Stimulated activated CD8-positive, alpha-beta memory T cell treated with anti-CD3 and anti-CD28 coated beads, Interleukin-7, amount 100 ng/mL, for 48 hours (primary cell): ENCODE measurements at regions not wholly inside any gene's neighbourhood (a gene's known extent, or its start where the extent isn't known, plus 50 kb on each side); places are given as distances from the start of the nearest gene placed in this dataset.
A peak's percentile ranks its signal among the peaks of the same experiment; 100 is the strongest.
"Not testable (repeated sequence)": the region's sequence is repeated elsewhere in the genome, so short reads cannot be mapped to it uniquely, and the experiment has no call there.

Source experiments
- DNase-seq, 2 donors: peaks; one replicate each; pipeline ENCODE4 v3.0.0-alpha.2; 2020; ENCODE audit warnings: low read depth in 1 of 2; ENCODE audit errors: extremely low read depth in 1 of 2

DNA sequence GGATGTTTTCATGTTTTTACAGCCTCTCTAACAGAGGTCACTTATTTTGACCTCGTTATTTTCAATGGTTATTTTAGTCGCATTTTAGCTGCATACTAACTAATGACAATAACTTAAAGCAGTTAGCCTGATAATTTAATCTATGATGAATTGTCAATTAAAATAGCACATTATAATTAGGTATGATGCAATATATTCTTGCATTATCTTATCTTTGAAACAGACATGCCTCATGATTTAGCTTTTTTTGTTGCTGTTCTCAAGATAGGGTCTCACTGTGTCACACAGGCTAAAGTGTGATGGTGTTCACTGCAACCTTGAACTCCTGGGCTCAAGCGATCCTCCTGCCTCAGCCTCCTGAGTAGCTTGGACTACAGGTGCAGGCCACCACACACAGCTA lies 126.4 kb downstream of the KBTBD2 start:
- DNase-seq = no peak

DNA sequence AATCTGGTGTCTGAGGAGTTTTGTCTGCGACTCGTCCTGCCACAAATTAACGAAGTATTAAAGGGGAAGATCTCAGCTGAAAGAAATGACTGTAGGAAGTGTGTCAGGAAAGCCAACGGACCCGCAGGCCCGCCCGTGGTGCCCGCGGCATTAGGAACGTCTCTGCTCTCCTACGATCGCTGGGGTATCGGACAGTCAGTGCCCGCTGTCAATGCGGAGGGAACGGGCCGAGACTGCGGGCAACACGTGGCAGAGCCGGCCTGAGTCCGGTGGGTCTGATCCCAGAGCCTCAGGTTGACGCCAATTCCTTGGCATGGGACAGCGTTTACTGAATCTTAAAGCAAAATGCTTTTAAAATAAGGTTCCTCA lies 128.7 kb downstream of the KBTBD2 start:
- DNase-seq = no peak

DNA sequence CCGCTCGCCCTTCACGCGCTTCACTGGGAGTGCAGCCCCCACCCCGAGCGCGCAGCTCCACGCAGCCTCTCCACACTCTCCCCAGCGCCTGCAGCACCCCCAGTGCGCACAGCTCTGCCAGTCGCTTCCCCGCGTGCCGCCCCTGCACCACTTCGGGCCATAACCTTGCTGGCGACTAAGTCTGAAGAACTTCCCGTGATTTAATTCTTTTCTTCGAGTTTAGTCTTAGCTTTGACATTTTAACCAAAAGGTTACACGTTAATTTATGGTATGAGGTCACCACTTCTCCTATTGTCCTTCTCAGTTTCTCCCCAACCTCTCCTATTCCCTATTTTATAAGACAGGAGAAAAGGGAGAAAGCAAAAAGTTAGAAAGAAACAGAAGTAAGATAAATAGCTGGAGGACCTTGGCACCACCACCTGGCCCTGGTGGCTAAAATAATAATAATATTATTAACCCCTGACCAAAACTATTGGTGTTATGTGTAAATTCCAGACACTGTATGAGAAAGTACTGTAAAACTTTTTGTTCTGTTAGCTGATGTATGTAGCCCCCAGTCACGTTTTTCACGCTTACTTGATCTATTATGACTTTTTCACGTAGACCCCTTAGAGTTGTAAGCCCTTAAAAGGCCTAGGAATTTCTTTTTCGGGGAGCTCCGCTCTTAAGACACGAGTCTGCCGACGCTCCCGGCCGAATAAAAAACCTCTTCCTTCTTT lies 129.2 kb downstream of the KBTBD2 start:
- not testable (repeated sequence) for DNase-seq

DNA sequence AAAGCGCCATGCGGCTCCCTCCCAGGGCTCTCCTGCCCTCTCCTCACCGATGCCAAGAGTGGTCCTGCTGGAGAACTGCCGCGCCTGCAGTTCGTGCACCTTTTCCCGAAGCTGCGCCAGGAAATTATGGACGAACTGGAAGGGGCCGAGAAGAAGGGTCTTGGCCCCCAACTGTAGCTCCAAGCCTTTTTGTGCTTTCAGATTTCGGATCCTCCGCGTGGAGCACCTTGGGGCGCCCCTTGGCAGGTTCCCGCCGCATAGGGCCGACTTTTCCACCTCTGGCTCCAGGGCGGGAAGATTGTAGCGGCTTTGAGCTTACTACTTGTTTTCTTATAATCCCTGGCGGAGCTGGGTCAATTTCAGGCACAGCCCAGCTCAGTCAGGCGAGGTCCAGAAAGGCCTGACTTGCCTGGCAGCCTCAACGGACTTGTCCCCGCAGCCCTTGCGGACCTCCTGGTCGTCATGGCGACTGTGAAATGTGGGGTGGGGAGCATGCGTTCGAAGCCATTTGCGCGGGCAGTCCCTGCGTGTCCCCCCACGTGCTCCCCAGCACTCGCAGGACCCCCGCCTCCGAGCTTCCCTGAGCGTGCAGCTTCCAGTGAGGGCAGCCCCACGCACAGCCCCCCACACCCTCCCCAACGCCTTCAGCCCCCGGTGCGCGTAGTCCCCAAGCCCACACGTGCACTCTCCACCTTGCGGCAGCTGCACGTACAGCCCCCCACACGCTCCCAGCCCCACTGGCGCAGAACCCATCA lies 129.9 kb downstream of the KBTBD2 start:
- no peak for DNase-seq

DNA sequence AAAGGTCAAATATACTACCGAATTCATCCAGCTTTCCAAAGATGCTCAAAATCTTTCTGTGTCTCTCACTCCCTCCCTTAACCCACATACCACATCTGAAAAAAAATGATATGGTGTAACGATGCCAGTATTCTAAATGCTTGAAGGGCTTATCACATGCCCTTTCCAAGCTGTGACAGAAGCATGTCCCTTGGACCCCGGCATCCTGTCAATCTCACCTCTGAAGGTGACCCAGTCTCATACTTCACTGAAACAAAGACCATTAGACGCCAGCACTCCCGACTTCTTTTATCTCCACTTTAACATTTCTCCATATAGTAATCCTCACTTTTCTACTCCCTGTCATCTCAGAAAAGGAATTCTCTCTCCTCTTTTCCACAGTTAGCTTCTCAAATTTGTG lies 130.8 kb downstream of the KBTBD2 start:
- DNase-seq = not testable (repeated sequence)

DNA sequence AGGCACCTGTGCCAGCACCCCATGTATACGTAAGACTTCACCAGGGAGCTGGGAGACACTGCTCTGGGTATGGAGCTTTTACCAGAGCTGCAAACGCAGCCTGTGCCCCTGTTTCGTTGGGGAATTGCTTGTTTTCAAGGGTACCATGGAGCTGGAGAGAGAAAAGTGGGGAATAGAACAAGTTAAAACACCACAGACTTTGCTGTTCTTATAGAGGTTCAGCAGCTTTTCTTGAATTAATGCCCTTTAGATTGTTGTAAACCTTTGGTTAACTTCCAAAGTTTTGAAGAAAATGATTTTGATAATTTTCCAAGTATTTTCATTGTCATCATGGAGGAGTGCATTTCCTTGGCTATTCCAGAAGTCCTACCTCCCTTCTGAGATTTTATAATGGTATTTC lies 131.7 kb downstream of the KBTBD2 start:
- not testable (repeated sequence) for DNase-seq

DNA sequence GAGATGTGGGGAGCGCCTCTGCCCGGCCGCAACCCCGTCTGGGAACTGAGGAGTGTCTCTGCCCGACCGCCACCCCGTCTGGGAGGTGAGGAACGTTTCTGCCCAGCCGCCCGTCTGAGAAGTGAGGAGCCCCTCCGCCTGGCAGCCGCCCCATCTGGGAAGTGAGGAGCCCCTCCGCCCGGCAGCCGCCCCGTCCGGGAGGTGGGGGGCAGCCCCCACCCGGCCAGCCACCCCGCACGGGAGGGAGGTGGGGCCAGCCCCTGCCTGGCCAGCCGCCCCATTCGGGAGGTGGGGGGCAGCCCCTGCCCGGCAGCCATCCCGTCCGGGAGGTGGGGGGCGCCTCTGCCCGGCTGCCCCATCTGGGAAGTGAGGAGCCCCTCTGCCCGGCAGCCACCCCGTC lies 137.7 kb downstream of the KBTBD2 start:
- DNase-seq = not testable (repeated sequence)

DNA sequence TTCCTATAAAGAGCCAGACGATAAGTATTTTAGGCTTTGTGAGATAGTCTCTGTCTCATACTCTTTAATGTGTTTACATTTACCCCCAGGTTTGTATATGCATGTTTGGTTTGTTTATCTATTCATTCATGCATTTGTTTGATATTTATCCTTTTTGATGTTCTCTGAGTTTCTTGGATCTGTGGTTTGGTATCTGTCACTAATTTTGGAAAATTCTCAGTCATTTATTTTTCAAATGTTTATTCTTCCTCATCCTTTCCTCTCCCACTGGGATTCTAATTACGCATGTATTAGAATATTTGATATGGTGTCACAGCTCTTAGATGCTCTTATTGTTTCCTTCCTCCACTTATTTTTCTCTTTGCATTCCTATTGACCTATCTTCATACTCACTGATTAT lies 143.2 kb downstream of the KBTBD2 start:
- DNase-seq = not testable (repeated sequence)

DNA sequence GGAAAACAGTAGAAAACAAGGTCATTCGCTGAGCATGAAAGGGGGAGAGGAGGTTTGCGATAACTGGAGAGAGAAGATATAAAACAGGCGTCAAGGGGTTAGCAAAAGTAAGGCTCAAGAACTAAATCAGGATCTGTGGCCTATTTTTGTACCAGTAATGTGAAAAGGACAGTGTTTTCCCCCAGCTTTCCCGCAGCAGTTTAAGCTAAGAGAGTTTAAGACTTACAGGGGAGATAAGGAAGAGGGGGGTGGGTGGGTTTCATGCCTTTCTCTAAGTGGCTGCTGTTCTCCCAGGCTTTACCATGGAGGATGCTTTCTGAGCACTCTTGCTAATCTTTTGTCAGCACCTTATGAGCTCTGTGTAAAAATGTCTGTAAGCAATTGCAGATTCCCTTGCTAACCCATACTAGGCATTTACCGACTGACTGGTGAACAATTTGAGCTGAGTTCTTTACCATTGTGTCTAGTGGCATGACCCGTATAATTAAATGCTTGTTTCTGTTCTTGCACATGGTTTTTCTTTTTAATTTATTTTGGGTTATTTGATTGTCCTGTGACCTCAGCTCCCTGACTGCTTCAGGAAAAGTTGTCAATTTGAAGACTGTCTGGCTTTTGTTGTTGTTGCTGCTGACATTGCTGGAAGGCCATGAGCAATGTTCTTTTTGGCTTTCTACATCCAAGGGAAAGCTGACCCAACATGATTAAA lies 144.0 kb downstream of the KBTBD2 start:
- DNase-seq = not testable (repeated sequence)

DNA sequence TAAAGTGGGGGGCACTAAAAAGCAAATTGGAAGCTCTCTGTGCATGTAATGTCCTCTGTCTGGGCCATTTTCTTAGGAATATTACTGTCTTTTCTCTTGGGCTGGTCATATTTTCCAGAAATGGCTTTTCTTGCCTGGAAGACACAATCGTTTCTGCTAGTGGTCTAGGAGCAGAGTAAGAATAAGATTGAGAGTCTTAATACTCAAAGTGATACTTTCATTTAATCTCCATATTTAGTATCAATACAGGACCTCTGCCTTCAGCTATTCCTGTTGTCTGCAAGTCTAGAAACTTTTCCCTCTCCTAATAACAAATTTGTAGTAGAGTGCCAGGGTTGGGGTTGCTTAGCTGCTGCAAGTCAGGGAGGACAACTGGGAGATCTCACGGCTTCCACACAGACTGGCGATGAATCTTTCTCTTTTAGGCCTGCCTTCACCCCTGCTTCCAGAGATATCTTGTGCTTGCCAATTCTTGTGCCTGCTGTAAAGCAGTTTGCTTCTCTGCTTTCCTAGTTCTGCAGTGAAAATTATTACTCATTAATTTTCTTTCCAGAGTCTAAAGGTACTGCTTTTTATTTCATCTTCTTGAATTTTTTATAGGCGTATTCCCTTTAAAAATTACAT lies 149.6 kb downstream of the KBTBD2 start:
- not testable (repeated sequence) for DNase-seq

DNA sequence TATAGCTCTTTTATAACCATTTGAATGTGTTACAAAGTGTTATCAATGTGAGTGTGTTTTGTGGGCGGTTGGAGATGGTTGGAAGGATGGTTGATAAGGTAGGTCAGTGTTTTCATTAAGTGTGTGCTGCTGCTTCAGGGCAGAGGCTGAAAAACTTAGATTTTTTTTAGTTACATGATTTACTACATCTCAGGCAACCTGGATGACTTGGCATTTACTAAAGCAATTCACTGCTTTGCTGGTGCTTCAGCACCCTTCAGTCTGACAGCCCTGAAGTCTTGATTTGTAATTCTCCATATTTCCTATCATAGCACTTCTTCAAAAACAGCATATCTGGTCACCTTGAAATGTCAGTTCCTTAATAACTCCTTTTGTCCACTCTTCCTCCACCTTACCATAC lies 151.8 kb downstream of the KBTBD2 start:
- not testable (repeated sequence) for DNase-seq

DNA sequence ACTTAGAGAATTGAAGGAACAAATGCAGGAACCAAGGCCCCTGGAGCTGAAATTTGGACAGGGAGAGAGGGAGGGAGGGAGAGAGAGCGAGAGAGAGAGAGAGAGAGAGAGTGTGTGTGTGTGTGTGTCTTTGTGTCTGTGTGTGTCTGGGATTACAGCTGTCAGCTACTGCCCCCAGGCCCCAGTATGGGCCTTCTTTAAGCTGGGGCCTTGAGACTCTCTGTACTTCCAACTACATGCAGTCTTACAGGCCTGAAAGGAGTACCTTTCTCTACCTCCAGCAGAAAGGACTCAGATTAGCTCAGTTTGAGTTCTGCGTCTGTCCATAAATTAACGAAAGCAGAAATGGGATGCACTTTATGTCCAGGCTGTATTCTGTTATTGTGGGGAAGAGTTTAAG lies 153.2 kb downstream of the KBTBD2 start:
- DNase-seq = not testable (repeated sequence)

DNA sequence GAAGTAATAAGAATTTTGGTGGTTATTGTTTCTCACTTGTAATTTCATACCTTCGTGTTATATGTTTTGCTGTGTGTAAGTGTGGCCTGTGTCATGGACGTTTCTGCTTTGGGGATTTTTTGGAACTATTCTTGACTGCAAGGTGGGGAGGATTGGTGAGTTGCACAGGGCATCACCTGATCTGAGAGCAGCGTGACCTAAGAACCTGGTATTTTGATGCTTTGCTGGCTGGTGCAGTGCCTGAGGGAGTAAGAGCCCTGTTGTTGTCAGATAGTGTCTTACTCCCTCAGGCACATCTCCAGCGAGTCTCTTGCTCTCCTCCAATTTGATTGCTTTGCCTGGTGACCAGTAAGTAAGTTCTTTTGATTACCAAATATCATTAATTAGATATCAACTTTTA lies 158.8 kb downstream of the KBTBD2 start:
- DNase-seq = not testable (repeated sequence)

DNA sequence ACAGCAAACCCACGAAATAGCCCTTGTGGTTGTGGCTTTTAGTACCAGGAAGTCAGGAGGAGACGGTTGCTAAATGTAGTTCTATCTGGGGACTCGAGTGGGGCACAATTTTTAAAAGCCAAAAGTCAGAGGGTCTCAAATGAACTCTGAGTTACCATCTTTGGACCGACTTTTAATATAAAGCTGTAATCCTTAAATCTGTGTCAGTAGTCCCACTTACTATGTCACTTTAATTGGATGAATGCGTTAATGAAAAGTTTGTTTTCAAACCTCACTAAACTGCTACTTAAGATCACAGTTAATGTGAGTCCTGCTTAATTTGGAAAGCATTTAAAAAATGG lies 162.3 kb downstream of the KBTBD2 start:
- not testable (repeated sequence) for DNase-seq

DNA sequence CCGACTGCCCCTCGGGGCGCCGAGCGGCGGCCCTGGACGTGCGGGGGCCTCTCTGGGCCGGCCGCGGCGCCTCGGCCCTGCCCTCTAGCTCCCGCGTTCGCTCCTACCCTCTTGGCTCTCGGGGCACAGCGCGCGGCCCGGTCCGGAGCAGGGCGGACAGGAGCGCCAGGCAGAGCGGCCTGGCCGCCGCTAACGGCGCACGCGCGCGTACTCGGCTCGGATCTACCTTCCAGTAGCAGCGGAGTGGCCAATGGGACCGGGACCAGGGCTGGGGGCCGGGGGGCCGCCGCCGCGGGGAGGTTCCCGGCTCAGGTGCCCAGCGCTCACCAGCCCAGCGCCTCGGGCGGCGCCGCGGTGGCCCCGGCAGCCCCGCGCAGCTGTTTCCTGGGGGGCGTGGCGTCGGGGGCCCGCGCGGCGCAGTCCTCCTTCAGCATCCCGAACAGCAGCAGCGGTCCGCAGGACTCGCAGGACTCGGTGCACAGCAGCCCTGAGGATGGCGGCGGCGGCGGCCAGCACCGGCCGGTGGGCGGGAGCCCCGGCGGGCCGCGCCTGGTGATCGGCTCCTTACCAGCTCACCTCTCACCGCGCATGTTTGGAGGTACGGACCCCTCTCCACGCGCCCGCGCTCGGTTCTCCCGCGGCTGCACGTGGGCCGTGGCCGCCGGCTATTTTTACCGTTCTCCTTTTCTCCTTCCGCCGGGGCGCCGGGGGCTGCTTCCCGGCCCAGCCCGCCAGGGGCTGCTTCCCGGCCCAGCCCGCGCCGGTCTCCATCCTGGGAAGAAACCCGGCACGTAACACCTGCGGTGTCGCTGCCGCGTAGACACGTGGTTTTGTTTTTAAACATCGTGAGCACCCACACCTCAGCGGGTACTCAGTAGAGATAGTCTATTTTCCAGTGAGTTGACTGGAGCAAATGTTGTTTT lies 162.9 kb downstream of the KBTBD2 start:
- peak; percentile 6 to 14 for DNase-seq

DNA sequence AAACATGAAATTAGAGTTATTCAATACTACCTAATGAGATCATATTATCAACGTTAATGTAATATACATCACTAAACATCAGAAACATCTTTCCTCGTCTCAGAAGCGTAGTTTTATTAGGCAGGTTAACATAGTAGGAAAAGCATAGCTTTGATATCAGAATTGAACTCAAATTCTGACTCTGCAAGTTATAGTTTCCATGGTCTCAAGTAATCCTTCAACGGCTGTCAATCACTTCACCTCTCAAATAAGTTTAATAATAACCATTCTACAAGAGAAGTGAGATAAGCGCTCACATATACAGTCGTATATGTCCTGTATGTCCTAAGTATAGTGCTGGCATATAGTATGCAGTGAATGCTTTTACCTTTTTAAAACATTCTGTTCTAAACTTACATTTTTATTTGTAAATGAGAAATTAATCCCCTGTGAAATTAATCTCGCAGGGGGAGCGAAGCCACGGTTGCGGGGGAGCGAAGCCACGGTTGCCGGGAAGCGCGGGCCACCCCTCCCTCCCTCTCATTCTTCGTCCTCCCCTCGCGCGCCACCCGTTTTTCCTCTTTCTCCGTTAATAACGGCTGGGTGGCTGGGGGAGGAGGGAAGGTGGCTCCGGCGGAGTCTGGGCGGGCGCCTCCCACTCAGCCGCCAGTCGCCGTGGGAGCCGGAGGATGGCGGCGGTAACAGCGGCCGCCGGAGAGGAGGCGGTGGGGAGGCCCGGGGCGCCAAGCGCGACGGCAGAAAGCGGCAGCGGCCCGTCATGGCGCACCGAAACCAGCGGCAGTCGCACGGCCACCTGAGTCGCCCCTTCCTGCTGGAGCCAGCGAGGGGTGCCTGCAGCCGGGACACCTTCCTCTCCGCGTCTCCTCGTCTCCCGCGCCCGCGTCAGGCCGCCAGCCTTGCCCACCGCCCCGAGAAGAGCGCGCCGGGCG lies 163.8 kb downstream of the KBTBD2 start:
- peak; percentile 13 to 20 for DNase-seq

DNA sequence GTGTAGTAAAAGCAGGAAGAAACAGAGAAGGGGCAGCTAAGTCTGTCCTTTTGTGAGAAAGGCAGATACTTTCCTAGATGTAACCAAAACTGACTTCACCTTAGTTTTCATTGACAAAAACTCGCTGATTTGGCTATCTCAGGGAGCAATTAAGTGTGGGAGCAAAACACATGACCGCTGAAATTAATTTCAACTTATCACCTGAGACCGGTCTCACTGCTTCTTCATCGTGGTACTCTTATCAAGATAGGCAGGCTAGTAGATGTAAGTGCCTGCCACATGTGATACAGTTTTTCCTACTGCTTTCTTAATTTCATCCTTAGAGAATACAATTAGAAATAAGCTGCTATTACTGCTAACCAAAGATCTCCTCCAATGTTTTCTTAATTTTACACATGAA lies 168.7 kb downstream of the KBTBD2 start:
- not testable (repeated sequence) for DNase-seq

DNA sequence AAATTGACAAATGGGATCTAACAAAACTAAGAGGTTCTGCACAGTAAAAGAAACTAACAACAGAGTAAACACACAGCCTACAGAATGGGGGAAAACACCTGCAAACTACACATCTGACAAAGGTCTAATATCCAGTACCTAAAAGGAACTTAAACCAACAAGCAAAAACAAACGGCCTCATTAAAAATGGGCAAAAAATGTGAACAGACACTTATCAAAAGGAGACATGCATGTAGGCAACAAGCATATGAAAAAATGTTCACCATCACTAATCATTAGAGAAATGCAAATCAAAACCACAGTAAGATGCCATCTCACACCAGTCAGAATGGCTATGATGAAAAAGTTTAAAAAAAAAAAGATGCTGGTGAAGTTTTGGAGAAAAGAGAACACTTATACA lies 197.4 kb downstream of the KBTBD2 start:
- DNase-seq = no peak
